GM12874 (cell line): ENCODE measurements at regions not wholly inside any gene's neighbourhood (a gene's known extent, or its start where the extent isn't known, plus 50 kb on each side); places are given as distances from the start of the nearest gene placed in this dataset.

ENCODE experiments used
- TF ChIP-seq, protein P1 (sequence below): IDR thresholded peaks from 2 replicates; pipeline ENCODE4 v1.5.1; 2011; ENCODE audit warnings: low read depth, mild to moderate bottlenecking, control low read depth, low read length, moderate library complexity; ENCODE audit not compliant: insufficient read depth

DNA sequence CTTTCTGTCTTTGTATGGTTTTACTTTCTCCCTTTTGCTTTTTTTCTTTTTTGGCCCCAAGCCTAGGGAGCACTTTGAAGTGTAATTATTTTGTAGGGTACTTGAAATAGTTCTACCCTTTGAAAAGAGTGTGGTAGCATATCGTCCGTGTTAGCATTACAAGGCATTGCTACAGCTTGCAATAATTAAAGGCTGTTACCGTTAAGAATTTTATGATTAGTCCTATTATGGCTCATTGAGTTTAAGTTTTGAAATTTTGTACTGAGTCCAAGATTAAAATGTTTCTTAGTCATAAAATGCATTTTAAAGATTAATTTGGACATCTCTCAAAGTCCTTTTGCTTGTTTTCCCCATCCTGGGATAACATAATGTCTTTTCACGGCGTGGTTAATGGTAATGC, 490.0 kb upstream of the LRRN3 start:
- TF ChIP-seq, protein P1, sequence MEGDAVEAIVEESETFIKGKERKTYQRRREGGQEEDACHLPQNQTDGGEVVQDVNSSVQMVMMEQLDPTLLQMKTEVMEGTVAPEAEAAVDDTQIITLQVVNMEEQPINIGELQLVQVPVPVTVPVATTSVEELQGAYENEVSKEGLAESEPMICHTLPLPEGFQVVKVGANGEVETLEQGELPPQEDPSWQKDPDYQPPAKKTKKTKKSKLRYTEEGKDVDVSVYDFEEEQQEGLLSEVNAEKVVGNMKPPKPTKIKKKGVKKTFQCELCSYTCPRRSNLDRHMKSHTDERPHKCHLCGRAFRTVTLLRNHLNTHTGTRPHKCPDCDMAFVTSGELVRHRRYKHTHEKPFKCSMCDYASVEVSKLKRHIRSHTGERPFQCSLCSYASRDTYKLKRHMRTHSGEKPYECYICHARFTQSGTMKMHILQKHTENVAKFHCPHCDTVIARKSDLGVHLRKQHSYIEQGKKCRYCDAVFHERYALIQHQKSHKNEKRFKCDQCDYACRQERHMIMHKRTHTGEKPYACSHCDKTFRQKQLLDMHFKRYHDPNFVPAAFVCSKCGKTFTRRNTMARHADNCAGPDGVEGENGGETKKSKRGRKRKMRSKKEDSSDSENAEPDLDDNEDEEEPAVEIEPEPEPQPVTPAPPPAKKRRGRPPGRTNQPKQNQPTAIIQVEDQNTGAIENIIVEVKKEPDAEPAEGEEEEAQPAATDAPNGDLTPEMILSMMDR, result no peak

DNA sequence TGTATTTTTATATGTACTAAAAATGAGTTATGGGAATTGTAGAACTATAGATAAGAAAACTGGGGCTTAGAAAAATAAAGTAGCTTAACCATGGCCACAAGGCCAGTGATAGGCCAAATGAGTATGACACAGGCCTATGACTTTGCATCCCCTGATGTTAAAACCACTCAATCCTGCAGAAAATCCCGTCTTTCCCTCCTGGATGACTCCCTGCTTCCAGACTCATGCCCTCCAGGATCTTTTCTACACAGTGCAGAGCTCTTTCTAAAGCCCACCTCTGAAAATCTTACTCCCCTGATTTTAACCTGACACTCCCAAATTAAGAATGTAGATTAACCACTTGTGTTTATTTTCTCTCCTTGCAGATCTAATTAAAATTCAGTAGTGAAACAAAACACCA, 489.2 kb upstream of the LRRN3 start:
- TF ChIP-seq, protein P1, result no peak

DNA sequence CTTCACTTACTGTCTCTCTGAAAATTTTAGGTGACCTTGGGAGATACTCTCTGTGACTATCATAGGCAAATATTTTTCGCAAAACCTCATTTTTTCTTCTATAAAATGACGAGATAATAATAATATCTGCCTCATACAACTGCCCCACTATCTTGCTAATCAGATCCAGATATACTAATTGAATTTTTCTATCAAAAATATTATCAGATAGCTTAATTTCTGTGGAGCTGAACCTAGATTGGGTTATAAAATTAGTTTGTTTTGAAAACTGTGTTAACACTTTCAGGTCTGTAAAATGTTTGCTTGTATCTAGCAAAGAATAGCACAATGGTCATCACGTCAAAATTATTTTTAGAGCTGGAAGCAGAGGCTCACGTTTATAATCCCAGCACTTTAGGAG, 486.7 kb upstream of the LRRN3 start:
- TF ChIP-seq, protein P1, result no peak

DNA sequence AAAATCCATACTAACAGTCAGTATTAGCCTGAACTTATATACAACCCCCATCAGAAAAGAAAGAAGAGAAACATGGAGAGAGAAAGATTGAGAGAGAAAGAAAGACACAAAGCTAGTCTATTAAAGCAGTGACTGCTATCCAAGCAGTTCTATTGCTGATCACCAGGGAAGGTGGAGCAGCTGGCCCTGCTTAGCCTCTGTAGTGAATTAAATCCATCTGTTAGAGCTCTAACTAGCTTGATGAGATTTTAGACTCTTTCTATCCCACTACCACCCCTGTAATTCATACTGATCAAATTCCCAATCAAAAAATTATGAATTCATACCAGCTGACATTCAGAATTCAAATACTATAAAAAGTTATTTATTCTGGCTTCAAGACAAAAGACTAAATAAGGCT, 486.0 kb upstream of the LRRN3 start:
- TF ChIP-seq, protein P1, result no peak

DNA sequence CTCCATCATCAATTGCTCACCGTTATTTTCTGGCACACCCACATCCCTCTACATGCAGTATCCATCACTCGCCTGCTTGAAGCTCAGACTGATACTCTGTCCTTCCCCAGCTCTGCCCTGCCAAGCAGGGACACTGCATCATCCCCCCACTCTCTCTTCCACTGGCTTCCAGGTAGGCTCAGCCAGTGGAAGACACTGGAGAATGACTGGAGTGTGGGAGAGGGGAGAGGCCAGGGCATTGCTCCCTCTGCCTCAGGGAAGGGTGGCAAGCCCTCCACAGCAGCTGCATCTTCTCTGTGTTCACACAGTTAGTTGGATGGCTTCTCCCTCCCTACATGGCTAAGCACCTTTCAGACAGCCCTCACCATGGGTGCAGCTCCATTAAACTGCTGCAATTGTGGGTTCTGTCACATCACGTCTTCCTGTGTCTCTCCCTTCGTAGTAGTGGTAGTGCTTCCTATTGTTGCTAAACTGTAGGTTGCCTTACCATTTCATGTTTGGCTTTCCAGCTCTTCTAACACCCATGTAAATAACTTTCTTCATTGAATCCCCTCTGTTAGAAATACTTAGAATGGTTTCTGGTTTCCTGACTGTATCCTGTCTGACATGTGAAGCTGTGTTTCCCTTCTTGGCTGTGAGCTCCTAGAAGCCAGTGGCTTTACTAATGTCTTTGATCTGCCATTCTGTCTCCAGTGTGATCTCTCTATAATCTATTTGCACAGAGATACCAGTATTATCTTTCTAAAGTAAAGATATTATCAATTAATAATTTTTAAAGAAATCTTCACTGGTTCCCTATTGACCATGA, 483.7 kb upstream of the LRRN3 start:
- TF ChIP-seq, protein P1, result no peak

DNA sequence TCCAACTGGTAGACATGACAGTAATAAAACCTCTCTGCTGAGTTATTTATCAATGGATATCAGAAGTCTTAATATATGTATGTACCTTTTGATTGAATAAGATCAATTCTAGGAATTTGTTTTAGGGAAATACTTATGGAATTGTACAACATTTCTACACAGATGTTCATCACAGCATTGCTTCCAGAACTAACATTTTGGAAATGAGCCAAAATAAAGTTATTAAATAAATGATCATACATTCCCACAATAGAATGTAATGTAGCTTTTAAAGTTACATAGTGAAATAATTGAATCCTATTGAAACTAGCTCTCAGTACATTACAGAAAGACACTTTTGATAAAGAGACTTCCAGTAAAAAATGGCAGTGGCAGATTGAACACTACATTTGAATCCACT, 481.6 kb upstream of the LRRN3 start:
- TF ChIP-seq, protein P1, result no peak

DNA sequence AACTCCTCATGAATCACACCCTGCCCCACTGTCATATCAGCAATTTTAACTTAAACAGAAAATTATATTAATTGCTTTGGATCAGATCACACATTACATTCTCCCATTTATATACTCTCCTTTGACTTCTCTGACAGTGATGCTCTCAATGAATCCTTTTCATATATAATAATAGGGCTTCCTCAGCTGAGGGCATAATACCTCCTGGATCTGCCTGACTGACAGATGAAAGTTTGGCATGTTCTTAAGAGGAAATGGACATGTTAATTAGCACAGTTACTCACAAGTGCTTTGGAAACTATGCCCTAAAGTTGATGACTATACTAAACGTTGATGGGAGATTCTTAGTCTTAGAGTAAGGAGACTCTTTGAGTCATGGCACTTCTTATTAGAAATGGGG, 478.2 kb upstream of the LRRN3 start:
- TF ChIP-seq, protein P1, result no peak
